ENCODE measurements at regions not wholly inside any gene's neighbourhood (a gene's known extent, or its start where the extent isn't known, plus 50 kb on each side); places are given as distances from the start of the nearest gene placed in this dataset.
"Not testable (repeated sequence)": the region's sequence is repeated elsewhere in the genome, so short reads cannot be mapped to it uniquely, and the experiment has no call there.

DNA sequence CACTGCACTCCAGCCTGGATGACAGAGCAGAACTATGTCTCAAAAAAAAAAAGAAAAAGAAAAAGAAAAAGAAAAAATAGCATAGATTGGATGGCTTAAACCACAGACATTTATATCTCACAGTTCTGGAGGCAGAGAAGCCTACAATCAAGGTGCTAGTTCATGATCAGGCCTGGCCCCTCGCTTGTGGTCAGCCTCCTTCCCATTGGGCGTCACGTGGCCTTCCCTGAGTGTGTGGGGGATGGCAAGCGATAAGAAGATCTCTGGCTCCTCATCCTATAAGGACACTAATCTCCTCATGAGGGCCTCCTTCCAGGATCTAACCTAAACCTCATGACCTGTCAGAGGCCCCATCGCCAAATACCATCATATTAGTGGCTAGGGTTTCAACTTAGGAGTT, 320.2 kb upstream of the SPATA31A3 start:
- TF ChIP-seq, protein P1, sequence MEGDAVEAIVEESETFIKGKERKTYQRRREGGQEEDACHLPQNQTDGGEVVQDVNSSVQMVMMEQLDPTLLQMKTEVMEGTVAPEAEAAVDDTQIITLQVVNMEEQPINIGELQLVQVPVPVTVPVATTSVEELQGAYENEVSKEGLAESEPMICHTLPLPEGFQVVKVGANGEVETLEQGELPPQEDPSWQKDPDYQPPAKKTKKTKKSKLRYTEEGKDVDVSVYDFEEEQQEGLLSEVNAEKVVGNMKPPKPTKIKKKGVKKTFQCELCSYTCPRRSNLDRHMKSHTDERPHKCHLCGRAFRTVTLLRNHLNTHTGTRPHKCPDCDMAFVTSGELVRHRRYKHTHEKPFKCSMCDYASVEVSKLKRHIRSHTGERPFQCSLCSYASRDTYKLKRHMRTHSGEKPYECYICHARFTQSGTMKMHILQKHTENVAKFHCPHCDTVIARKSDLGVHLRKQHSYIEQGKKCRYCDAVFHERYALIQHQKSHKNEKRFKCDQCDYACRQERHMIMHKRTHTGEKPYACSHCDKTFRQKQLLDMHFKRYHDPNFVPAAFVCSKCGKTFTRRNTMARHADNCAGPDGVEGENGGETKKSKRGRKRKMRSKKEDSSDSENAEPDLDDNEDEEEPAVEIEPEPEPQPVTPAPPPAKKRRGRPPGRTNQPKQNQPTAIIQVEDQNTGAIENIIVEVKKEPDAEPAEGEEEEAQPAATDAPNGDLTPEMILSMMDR (IDR thresholded peaks at IDR 0.05), result not testable (repeated sequence)
- not testable (repeated sequence) for TF ChIP-seq POLR2A (IDR thresholded peaks at IDR 0.05)
